WTC11 (cell line): ENCODE measurements at regions not wholly inside any gene's neighbourhood (a gene's known extent, or its start where the extent isn't known, plus 50 kb on each side); places are given as distances from the start of the nearest gene placed in this dataset.

Experiments
- ATAC-seq: fragments of 200-7000 bp; cut with Tn5 transposase; 2 replicates; pipeline ENCODE4 v1.10.0; 2021; ENCODE audit warnings: mild to moderate bottlenecking, moderate library complexity
- CTCF ChIA-PET: fragments of 300-600 bp; sonication (Branson Sonifier 250); formaldehyde crosslinking; loops from one replicate; lab custom pipeline; 2021; ENCODE audit warnings: antibody characterized with exemption; lab: Charles Lee
- POLR2A ChIA-PET: fragments of 350-600 bp; sonication (Branson Sonifier 250); formaldehyde crosslinking; loops from one replicate; lab custom pipeline; 2021; ENCODE audit warnings: antibody characterized with exemption; lab: Charles Lee
- DNase-seq: peaks from one replicate; pipeline ENCODE4 v3.0.0; 2021; ENCODE audit warnings: low spot score
- H3K27ac Mint-ChIP-seq: 2 replicates; pipeline ENCODE4 v1.8.0; 2021; ENCODE audit warnings: mixed read lengths
- H3K27me3 Mint-ChIP-seq: 2 replicates; pipeline ENCODE4 v1.8.0; 2021; ENCODE audit warnings: low read depth, mild to moderate bottlenecking, moderate library complexity, mixed read lengths
- H3K36me3 Mint-ChIP-seq: 2 replicates; pipeline ENCODE4 v1.8.0; 2021; ENCODE audit warnings: mixed read lengths
- H3K4me1 Mint-ChIP-seq: 2 replicates; pipeline ENCODE4 v1.8.0; 2022; ENCODE audit warnings: mixed read lengths
- H3K4me3 Mint-ChIP-seq: 2 replicates; pipeline ENCODE4 v1.8.0; 2021; ENCODE audit warnings: mild to moderate bottlenecking, moderate library complexity, mixed read lengths
- H3K9me3 Mint-ChIP-seq: 2 replicates; pipeline ENCODE4 v1.8.0; 2021; ENCODE audit warnings: mixed read lengths
- ATF1 ChIP-seq: sonication (generic); formaldehyde crosslinking; IDR thresholded peaks from 2 replicates; pipeline ENCODE4 v1.8.1; 2023; ENCODE audit warnings: mild to moderate bottlenecking, moderate library complexity, missing genetic modification reagents
- CBFB ChIP-seq: sonication (generic); formaldehyde crosslinking; IDR thresholded peaks from 2 replicates; pipeline ENCODE4 v1.8.1; 2022; ENCODE audit warnings: mild to moderate bottlenecking, low read depth, missing genetic modification reagents
- ELF4 ChIP-seq: sonication (generic); formaldehyde crosslinking; IDR thresholded peaks from 2 replicates; pipeline ENCODE4 v1.8.1; 2022; ENCODE audit warnings: low read depth, mild to moderate bottlenecking, moderate library complexity, missing genetic modification reagents
- ERG ChIP-seq: fragments of 250-450 bp; sonication (Bioruptor Pico); IDR thresholded peaks from 2 replicates; pipeline ENCODE4 v1.8.0; 2021; ENCODE audit warnings: mild to moderate bottlenecking
- ESRRA ChIP-seq: sonication (generic); formaldehyde crosslinking; IDR thresholded peaks from 2 replicates; pipeline ENCODE4 v1.8.1; 2022; ENCODE audit warnings: mild to moderate bottlenecking, missing genetic modification reagents, borderline replicate concordance
- FOXJ3 ChIP-seq: sonication (generic); formaldehyde crosslinking; IDR thresholded peaks from 2 replicates; pipeline ENCODE4 v1.9.0; 2021; ENCODE audit warnings: missing genetic modification reagents, mild to moderate bottlenecking, borderline replicate concordance
- FOXK1 ChIP-seq: sonication (generic); formaldehyde crosslinking; IDR thresholded peaks from 2 replicates; pipeline ENCODE4 v1.8.0; 2022; ENCODE audit warnings: mild to moderate bottlenecking, moderate library complexity, missing genetic modification reagents
- HMGA2 ChIP-seq: fragments of 250-450 bp; sonication (Bioruptor Pico); IDR thresholded peaks from 2 replicates; pipeline ENCODE4 v1.4.0; 2021; ENCODE audit warnings: mild to moderate bottlenecking, moderate library complexity
- MYBL2 ChIP-seq: sonication (generic); formaldehyde crosslinking; IDR thresholded peaks from 2 replicates; pipeline ENCODE4 v1.8.1; 2023; ENCODE audit warnings: mild to moderate bottlenecking, moderate library complexity, missing genetic modification reagents
- NFYB ChIP-seq: sonication (generic); formaldehyde crosslinking; conservative IDR thresholded peaks from 2 replicates; pipeline ENCODE4 v1.8.0; 2022; ENCODE audit warnings: low read depth, missing genetic modification reagents
- SMAD4 ChIP-seq: sonication (generic); formaldehyde crosslinking; IDR thresholded peaks from 2 replicates; pipeline ENCODE4 v1.8.0; 2022; ENCODE audit warnings: mild to moderate bottlenecking, missing genetic modification reagents
- TEAD1 ChIP-seq: sonication (generic); formaldehyde crosslinking; IDR thresholded peaks from 2 replicates; pipeline ENCODE4 v1.8.0; 2022; ENCODE audit warnings: mild to moderate bottlenecking, missing genetic modification reagents
- USF2 ChIP-seq: sonication (generic); formaldehyde crosslinking; IDR thresholded peaks from 2 replicates; pipeline ENCODE4 v1.8.1; 2023; ENCODE audit warnings: mild to moderate bottlenecking, missing genetic modification reagents, moderate library complexity
- ZNF138 ChIP-seq: sonication (generic); formaldehyde crosslinking; conservative IDR thresholded peaks from 2 replicates; pipeline ENCODE4 v1.8.1; 2022; ENCODE audit warnings: mild to moderate bottlenecking, moderate library complexity, missing genetic modification reagents
- ZNF232 ChIP-seq: sonication (generic); formaldehyde crosslinking; IDR thresholded peaks from 2 replicates; pipeline ENCODE4 v1.8.0; 2022; ENCODE audit warnings: mild to moderate bottlenecking, missing genetic modification reagents
- ZNF263 ChIP-seq: sonication (generic); formaldehyde crosslinking; IDR thresholded peaks from 2 replicates; pipeline ENCODE4 v1.8.1; 2022; ENCODE audit warnings: low read depth, mild to moderate bottlenecking, moderate library complexity, missing genetic modification reagents
- ZNF396 ChIP-seq: fragments of 250-450 bp; sonication (Bioruptor Pico); IDR thresholded peaks from 2 replicates; pipeline ENCODE4 v1.8.0; 2021; ENCODE audit warnings: mild to moderate bottlenecking, moderate library complexity, borderline replicate concordance
- ZNF423 ChIP-seq: fragments of 250-450 bp; sonication (Bioruptor Pico); IDR thresholded peaks from 2 replicates; pipeline ENCODE4 v2.1.2; 2022; ENCODE audit warnings: mild to moderate bottlenecking, moderate library complexity
- ZNF425 ChIP-seq: fragments of 250-450 bp; sonication (Bioruptor Pico); conservative IDR thresholded peaks from 2 replicates; pipeline ENCODE4 v1.9.0; 2021; ENCODE audit warnings: mild to moderate bottlenecking
- ZNF512 ChIP-seq: sonication (generic); formaldehyde crosslinking; IDR thresholded peaks from 2 replicates; pipeline ENCODE4 v1.8.1; 2022; ENCODE audit warnings: missing genetic modification reagents, borderline replicate concordance

- no peak for TF ChIP-seq NFYB
Measured at GRCh38 chr4:63563288-63564014, 845.8 kb downstream of the TECRL start (continued).

GRCh38 chr4:63558709-63559108, 850.5 kb downstream of the TECRL start:
- peaks cover 1% of the 10 kb centered on the region; the same call in 1 of the 2 replicates for H3K4me1 Mint-ChIP-seq
- H3K27me3 Mint-ChIP-seq, result no peaks in the 10 kb centered on the region
- peaks cover 2% of the 10 kb centered on the region; the same call in 1 of the 2 replicates for H3K36me3 Mint-ChIP-seq
- no peak overlapping the region for H3K4me3 Mint-ChIP-seq
- ChIA-PET POLR2A (no interaction called here), CTCF (no interaction called here)
- TF ChIP-seq ZNF512 (no peak), USF2 (CRISPR knock-in tag) (no peak), FOXK1 (CRISPR knock-in tag) (no peak), ESRRA (CRISPR knock-in tag) (no peak), CBFB (CRISPR knock-in tag) (no peak), HMGA2 (CRISPR knock-in tag) (no peak), ATF1 (no peak), SMAD4 (CRISPR knock-in tag) (no peak), ZNF232 (CRISPR knock-in tag) (no peak), TEAD1 (CRISPR knock-in tag) (no peak), ZNF396 (CRISPR knock-in tag) (no peak), ERG (CRISPR knock-in tag) (no peak), ZNF425 (no peak), MYBL2 (no peak), ZNF423 (CRISPR knock-in tag) (no peak), FOXJ3 (CRISPR knock-in tag) (no peak), ZNF263 (CRISPR knock-in tag) (no peak), ELF4 (CRISPR knock-in tag) (no peak), ZNF138 (CRISPR knock-in tag) (no peak)
- ATAC-seq (no peak), DNase-seq (no peak)
- no peak overlapping the region for H3K27ac Mint-ChIP-seq
- peaks cover 13% of the 10 kb centered on the region for H3K9me3 Mint-ChIP-seq
